Thymus (tissue), 11 donors: ENCODE measurements at regions not wholly inside any gene's neighbourhood (a gene's known extent, or its start where the extent isn't known, plus 50 kb on each side); places are given as distances from the start of the nearest gene placed in this dataset.

Experiments used
- DNase-seq, 9 donors: peaks; one replicate each; pipeline ENCODE4 v3.0.0-alpha.2; 2013; ENCODE audit warnings: low spot score in 9 of 9, low read depth in 6 of 9, missing footprints in 1 of 9
- H3K27ac ChIP-seq, 2 donors: one replicate each; pipeline ENCODE4 v1.5.1; 2013; ENCODE audit warnings: control low read depth in 1 of 2, low read depth in 1 of 2, low read length in 1 of 2, mild to moderate bottlenecking in 1 of 2, moderate library complexity in 1 of 2
- H3K27me3 ChIP-seq, 2 donors: one replicate each; pipeline ENCODE4 v1.5.1; 2013; ENCODE audit warnings: low read length in 1 of 2; ENCODE audit not compliant: control insufficient read depth in 2 of 2, insufficient read depth in 1 of 2
- H3K36me3 ChIP-seq, 2 donors: one replicate each; pipeline ENCODE4 v1.5.1; 2013; ENCODE audit warnings: low read length in 1 of 2, mild to moderate bottlenecking in 1 of 2, moderate library complexity in 1 of 2; ENCODE audit not compliant: control insufficient read depth in 2 of 2, insufficient read depth in 2 of 2
- H3K4me1 ChIP-seq, 2 donors: one replicate each; pipeline ENCODE4 v1.5.1; 2013; ENCODE audit warnings: low read length in 2 of 2; ENCODE audit not compliant: control insufficient read depth in 2 of 2, insufficient read depth in 2 of 2
- H3K4me3 ChIP-seq, 2 donors: one replicate each; pipeline ENCODE4 v1.5.1; 2013; ENCODE audit warnings: low read length in 2 of 2, control low read depth in 1 of 2, mild to moderate bottlenecking in 1 of 2
- H3K9me3 ChIP-seq, 2 donors: one replicate each; pipeline ENCODE4 v1.5.1; 2013; ENCODE audit warnings: low read length in 1 of 2, mild to moderate bottlenecking in 1 of 2; ENCODE audit not compliant: control insufficient read depth in 2 of 2, insufficient read depth in 1 of 2
- WGBS: extraction: QIAGEN DNeasy Blood & Tissue Kit; methylation state at CpG from one replicate; pipeline ENCODE4 v1.1.7; 2013; 5-methylcytosine and 5-hydroxymethylcytosine counted together
- donor health status: healthy.

DNA sequence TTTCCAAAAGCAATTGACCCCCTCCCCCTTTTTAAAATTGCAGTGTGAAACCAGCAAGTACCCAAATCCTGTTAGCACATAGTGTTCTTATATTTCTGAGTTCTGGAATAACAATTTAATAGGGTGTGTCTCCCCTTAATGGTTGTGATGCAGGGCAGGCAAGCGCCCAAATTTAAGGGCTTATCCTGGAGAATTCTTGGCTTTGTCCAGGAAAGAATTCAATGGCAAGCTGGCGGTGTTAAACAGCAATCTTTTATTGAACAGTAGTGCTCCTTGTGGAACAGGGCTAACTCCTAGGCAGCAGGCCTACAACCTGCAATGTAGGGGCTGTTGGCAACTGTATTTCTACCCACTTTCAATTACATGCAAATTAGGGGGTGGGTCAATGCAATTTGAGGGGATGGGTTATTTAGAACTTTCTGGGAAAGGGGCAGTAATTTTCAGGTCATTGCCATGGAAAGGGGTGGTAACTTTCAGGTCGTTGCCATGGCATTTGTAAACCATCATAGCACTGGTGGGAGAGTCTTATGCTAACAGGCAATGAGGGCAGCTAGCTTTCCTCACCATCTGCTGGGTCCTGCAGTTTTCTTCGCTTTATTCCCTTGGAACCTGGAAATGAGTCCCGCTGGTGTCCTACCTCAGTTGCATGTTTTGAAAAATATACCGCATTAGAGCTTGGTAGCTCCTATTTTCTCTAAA, 149.0 kb upstream of the KCTD1 start:
- H3K4me3 ChIP-seq, result no peak overlapping the region
- no peaks in the 10 kb centered on the region for H3K36me3 ChIP-seq
- whole genome bisulfite sequencing, result 94% methylated on average over 6 of the region's 6 CpGs
- H3K27ac ChIP-seq, result no peak overlapping the region
- no peaks in the 10 kb centered on the region for H3K27me3 ChIP-seq
- H3K9me3 ChIP-seq, result no peaks in the 10 kb centered on the region
- no peak for DNase-seq
- H3K4me1 ChIP-seq, result peaks cover 24 to 31% of the 10 kb centered on the region in 2 donors

- Histone ChIP-seq H3K27me3 (no peaks in the 10 kb centered on the region), H3K4me1 (peaks cover 20 to 27% of the 10 kb centered on the region in 2 donors), H3K9me3 (no peaks in the 10 kb centered on the region), H3K4me3 (no peak overlapping the region), H3K36me3 (no peaks in the 10 kb centered on the region), H3K27ac (no peak overlapping the region)
- DNase-seq, result no peak
- 27% methylated on average over 2 of the region's 2 CpGs for whole genome bisulfite sequencing
These were observed 148.4 kb upstream of the KCTD1 start for GRCh38 chr18:26696786-26697185.

DNA sequence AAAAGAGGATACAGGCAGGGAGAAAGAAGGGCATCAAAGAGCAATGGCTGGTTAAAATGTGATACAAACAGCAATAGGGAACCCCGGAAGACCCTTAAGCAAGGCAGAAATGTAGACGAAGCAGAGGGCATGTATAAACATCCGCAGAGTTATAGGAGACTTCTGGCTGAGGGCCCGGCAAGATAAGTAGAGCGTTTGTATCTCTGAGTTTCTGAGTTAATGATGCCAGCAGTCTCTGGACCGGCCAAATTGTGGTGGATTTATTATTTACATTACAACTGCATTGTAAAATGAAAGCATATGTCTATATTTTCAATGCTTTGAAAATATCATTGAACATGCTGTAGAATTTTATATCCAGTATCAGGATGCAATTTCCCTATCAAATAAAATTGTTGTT, 148.0 kb upstream of the KCTD1 start:
- Histone ChIP-seq H3K27ac (no peak overlapping the region), H3K36me3 (no peaks in the 10 kb centered on the region), H3K27me3 (no peaks in the 10 kb centered on the region), H3K9me3 (no peaks in the 10 kb centered on the region), H3K4me1 (peaks cover 16 to 23% of the 10 kb centered on the region in 2 donors), H3K4me3 (no peak overlapping the region)
- 95% methylated on average over 6 of the region's 6 CpGs for WGBS
- no peak for DNase-seq

GRCh38 chr18:26689226-26689879, 141.0 kb upstream of the KCTD1 start:
- H3K36me3 ChIP-seq, result no peaks in the 10 kb centered on the region
- H3K4me3 ChIP-seq, result no peak overlapping the region
- no peaks in the 10 kb centered on the region for H3K27me3 ChIP-seq
- no peak for DNase-seq
- H3K4me1 ChIP-seq, result no peaks in the 10 kb centered on the region
- H3K27ac ChIP-seq, result no peak overlapping the region
- WGBS, result 62% methylated on average over 7 of the region's 7 CpGs
- no peaks in the 10 kb centered on the region for H3K9me3 ChIP-seq

GRCh38 chr18:26686532-26686931, 138.2 kb upstream of the KCTD1 start:
- H3K27me3 ChIP-seq, result no peaks in the 10 kb centered on the region
- no peaks in the 10 kb centered on the region for H3K36me3 ChIP-seq
- no peaks in the 10 kb centered on the region for H3K4me1 ChIP-seq
- DNase-seq, result no peak
- H3K9me3 ChIP-seq, result no peaks in the 10 kb centered on the region
- no peak overlapping the region for H3K27ac ChIP-seq
- no peak overlapping the region for H3K4me3 ChIP-seq
- 95% methylated on average over 3 of the region's 3 CpGs for WGBS

GRCh38 chr18:26685438-26686157, 137.2 kb upstream of the KCTD1 start:
- no peak for DNase-seq
- no peak overlapping the region for H3K27ac ChIP-seq
- H3K36me3 ChIP-seq, result no peaks in the 10 kb centered on the region
- no peaks in the 10 kb centered on the region for H3K4me1 ChIP-seq
- no peaks in the 10 kb centered on the region for H3K9me3 ChIP-seq
- H3K4me3 ChIP-seq, result no peak overlapping the region
- WGBS, result 95% methylated on average over 5 of the region's 5 CpGs
- H3K27me3 ChIP-seq, result no peaks in the 10 kb centered on the region

DNA sequence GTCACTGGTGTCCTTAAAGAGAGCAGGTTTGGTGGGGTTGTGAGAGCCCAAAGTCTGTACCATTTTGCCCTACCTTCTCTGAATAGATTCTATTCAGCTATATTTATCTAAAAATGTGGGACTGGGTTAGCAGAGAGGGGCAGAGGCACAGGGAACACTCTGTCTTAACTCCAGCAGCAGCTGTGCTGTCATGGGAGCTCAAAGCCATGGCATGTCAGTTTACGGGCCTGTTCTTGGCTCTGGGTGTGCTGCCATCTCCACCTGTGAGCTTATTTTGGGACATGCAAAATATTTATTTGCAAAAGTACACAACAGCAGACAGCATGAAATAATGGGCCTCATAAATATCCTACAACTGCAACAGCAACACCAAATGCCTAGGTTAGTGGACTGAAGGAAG, 129.6 kb upstream of the KCTD1 start:
- no peak for DNase-seq
- no peaks in the 10 kb centered on the region for H3K4me1 ChIP-seq
- H3K4me3 ChIP-seq, result no peak overlapping the region
- no peaks in the 10 kb centered on the region for H3K27me3 ChIP-seq
- no peaks in the 10 kb centered on the region for H3K9me3 ChIP-seq
- WGBS, result 92% methylated on average over 1 of the region's 1 CpG
- no peaks in the 10 kb centered on the region for H3K36me3 ChIP-seq
- no peak overlapping the region for H3K27ac ChIP-seq

DNA sequence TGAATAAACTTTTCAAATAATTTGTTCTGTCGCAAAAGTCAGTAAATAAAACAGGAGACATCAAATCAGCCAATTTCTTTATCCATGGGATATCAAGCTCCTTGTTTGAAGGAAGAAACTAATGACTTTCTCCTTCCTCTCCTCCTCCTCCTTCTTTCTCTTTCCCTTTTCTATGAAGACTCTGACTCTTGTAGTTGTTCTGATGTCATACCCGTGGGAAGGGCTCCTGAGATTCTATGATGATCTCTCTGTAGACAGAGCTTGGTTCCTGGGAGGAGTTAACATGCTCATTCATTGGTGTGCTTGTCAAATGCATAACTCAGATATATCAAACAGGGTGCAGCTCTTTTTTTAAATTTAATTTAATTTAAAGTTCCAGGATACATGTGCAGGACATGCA, 118.7 kb upstream of the KCTD1 start:
- Histone ChIP-seq H3K4me1 (no peaks in the 10 kb centered on the region), H3K27me3 (no peaks in the 10 kb centered on the region), H3K9me3 (no peaks in the 10 kb centered on the region), H3K4me3 (no peak overlapping the region), H3K27ac (no peak overlapping the region), H3K36me3 (no peaks in the 10 kb centered on the region)
- 94% methylated on average over 2 of the region's 2 CpGs for WGBS
- DNase-seq, result no peak

GRCh38 chr18:26662996-26663395, 114.6 kb upstream of the KCTD1 start:
- Histone ChIP-seq H3K9me3 (no peaks in the 10 kb centered on the region), H3K36me3 (no peaks in the 10 kb centered on the region), H3K27me3 (peaks cover 0 to 7% of the 10 kb centered on the region in 2 donors), H3K4me1 (no peaks in the 10 kb centered on the region), H3K27ac (no peak overlapping the region), H3K4me3 (no peak overlapping the region)
- WGBS, result 78% methylated on average over 5 of the region's 5 CpGs
- no peak for DNase-seq
